ENCODE measurements at regions not wholly inside any gene's neighbourhood (a gene's known extent, or its start where the extent isn't known, plus 50 kb on each side); places are given as distances from the start of the nearest gene placed in this dataset.
"Not testable (repeated sequence)": the region's sequence is repeated elsewhere in the genome, so short reads cannot be mapped to it uniquely, and the experiment has no call there.

DNA sequence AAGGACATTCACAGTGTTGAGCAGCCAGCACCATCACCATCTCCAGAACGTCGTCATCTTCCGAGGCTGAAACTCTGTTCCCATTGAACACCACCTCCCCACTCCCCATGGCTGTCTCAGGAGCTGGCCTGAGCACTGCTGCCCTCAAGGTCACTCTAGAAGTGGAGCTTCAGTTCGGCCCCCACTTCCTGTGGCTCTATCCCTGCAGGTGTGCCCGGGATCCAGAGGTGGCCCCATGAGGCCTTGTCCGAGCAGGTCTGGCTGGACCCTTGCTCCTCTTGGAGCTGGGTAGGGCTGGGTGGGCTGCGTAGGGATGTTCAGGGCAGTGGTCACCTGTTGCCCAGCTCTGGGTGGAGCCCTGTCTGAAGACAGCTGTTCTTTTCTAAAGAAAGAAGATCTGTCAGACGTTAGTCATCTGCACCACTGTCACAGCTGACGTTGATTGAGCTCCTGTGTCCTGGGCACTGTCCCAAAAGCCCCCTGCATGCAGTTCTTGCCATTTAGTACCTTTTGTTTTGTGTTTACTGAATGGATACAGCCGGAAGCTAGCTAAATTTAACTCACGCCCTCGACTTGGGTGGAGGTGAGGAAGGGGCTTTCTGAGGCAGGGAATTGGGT is 75.5 kb upstream of the CLDN5 start:
- DNase-seq (ENCODE audit: low read depth, low spot score): no peak

DNA sequence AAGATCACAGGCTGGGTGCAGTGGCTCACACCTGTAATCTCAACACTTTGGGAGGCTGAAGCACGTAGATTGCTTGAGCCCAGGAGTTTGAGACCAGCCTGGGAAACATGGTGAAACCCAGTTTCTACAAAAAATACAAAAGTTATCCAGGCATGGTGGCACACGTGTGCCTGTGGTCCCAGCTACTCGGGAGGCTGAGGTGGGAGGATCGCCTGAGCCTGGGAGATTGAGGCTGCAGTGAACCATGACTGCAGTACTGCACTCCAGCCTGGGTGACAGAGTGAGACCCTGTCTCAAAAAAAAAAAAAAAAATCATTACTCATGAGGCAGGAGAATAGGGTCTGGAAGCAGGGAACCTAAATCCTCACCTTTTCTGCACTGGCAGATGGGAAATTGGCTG is 79.1 kb upstream of the CLDN5 start:
- not testable (repeated sequence) for DNase-seq (ENCODE audit: low read depth, low spot score)

DNA sequence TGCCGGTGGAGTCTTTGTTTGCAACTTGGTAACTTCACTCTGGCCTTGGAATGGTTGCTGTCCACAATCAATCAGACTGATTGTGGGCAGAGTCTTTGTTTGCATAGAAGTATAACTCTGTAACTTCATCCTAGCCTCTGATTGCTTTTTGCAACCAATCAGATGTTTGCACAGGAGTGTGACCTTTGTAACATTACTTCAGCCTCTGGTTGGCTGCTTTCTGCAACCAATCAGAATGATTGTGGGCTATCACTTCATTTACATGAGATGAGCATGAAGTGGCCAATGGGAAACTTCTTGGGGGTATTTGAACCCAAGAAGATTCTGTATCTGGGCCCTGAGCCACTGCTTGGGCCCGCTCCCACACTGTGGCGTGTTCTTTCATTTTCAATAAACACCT is 79.6 kb upstream of the CLDN5 start:
- DNase-seq (ENCODE audit: low read depth, low spot score): no peak

DNA sequence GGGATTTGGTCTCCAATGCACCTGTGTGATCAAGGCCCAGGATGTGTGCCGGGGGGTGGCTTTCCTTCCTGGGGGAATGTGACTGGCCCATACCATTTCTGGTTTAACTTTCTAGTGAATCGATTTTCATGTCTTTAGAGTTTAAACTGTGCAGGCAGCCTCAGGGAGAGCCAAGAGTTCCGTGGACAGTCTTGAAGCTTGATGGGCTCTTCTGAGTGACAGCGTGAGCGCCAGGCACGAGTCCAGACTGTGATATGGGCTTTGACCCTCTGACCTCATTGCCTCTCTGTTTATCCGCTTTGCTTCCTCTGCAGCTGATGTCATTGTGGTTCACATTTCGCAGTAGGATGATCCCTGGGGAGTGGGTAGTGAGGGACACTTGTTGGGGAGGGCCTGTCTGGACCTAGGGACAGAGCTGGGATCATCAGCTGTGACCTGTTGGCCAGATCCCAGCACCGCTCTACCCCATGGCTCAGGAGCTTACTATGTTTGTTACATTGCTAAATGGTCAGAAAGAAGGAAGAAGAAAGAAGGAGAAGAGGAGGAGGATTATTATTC is 80.6 kb upstream of the CLDN5 start:
- DNase-seq (ENCODE audit: low read depth, low spot score): no peak

DNA sequence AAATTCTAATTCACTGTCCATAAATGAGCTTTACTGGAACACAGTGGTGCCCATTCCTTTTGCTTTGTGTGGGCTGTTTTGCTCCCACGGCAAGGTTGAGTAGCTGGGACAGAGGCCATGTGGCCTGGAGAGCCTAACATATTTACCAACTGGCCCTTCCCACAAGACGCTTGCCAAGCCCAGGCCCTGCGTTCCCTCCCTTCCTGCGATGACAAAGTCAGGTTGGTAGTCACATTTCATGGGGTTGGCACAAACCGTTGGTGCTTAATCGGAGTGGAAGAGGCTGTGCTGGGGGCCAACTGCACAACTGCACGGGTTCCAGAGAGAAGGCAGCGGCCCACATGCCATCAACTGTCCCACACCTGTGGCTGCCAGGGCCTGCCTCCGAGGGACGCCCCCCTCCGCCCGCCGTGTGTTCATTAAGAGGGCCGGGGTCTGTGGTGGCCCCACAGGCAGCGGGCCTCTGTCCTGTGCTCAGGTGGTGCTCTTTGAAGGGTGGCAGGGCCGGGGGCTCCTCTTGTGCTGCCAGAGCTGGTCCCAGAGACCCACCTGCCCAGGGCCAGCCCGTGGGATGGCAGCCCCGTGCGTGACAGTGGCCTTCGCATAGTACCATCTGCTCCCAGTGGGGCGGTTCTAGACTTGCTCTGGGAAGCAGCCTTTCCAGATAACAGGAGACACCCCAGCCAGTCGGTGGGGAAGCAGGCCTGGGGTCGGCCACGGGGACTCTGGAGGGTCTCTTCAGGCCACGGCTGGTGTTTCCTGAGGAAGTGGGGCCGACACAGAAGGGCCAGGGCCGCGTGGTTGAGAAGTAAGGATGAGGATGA is 81.5 kb upstream of the CLDN5 start:
- no peak for DNase-seq (ENCODE audit: low read depth, low spot score)

DNA sequence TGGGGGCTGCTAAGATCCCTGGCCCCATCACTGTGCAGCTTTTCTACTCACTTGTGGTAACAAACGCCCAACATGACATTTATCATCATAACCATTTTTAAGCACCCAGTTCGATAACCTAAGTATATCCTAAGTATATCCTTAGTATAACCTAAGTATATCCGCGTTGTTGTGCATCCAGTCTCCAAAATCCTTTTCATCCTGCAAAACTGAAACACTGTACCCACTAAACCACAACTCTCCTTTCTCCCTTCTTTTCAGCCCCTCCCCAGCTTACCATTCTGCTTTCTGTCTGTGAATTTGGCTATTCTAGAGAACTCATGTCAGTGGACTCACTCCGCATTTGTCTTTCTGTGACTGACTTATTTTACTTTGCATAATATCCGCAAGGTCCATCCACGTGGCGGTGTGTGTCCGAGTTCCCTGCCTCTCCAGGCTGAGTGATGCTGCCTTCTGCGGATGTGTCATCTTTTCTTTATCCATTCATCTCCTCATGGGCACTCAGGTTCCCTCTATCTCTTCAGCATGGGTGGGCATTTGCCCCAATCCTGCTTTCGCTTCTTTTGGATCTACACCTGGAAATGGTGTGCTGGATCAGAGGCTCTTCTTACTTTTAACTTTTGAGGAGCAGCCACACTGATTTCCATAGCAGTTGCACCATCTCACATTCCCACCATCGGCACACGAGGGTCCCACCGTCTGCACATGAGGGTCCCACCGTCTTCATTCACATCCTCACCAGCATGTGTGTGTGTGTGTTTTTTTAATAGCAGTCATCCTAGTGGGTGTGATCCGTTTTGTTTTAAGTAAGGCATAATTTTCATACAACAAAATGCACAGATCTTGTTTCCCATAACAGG is 82.4 kb upstream of the CLDN5 start:
- no peak for DNase-seq (ENCODE audit: low read depth, low spot score)

DNA sequence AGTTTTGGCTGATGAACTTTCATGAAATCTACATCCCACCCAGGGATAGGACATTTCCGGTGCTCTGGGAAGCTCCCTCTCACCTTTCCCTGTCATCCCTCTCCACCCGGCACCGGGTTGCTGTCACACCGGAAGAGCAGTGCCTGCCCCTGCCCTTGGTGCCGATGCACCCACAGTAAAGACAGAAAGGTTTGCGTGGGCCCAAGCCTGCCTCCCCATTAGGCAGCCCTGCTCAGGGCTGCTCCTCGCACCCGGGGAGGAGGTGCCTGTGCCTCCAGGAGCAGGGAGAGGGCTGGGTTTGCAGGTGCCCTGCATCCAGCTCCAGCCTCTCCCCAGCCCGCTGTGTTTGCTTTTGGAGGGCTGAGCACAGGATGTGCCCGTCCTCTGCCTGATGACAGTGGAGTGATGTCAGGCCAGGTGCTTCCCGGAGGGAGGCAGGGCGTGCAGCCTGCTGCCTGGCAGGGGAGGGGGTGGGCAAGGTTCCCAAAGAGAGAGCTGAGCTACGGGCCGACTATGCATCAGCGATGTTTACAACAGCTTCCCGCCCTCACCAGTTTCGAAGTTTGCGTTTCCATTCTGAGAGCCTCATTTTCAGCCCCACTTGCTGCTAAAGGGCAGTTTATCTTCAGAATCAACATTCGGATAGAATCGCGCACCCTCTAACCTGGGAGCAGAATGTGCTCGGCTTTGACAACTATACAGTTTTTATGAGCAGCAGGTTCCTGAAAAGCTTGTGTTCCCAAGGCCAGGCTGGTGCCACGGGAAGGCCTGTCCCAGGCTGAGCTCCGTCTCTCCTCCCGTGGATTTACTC is 83.2 kb upstream of the CLDN5 start:
- no peak for DNase-seq (ENCODE audit: low read depth, low spot score)

DNA sequence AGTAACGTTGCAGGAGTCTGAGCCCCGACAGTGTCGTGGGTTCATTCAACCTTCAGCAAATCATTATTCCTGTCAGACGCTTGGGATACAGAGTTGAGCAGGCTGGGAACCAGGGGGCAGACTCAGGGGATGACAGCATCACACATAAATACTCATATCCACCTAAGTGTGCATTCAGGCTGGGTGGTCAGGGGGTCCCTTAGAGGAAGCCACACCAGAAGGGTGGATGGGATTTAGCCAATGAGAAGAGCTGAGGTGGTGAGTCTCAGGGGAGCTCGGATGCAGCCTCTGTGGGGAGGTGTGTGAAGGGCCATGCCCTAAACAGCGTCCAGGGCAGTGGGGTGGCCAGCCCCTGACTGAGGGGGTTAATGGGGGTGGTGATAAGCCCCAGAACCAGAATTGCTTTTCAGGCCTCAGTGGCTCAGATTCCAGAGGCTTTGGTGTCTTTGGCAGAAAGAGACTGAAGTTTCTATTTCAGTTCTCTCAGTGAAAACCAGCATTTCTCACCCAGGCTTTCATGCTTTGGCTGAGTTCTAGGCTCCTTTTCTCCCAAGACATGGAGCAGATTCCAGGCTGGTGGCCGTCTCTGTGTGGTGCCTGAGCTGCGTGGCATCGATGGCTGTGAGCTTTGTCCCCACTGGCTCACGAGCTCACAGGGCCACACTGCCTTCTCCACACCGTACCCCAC is 83.9 kb upstream of the CLDN5 start:
- no peak for DNase-seq (ENCODE audit: low read depth, low spot score)

DNA sequence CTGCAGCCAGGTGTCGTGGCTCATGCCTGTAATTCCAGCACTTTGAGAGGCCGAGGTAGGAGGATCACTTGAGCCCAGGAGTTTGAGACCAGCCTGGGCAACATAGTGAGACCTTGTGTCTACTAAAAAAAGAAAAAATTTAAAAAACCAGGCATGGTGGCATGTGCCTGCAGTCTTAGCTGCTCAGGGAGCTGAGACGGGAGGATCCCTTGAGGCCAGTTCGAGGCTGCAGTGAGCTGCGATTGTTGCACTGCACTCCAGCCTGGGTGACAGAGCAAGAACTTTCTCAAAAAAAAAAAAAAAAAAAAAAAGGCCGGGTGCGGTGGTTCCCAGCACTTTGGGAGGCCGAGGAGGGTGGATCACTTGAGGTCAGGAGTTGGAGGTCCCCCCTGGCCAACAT is 85.5 kb upstream of the CLDN5 start:
- not testable (repeated sequence) for DNase-seq (ENCODE audit: low read depth, low spot score)

DNA sequence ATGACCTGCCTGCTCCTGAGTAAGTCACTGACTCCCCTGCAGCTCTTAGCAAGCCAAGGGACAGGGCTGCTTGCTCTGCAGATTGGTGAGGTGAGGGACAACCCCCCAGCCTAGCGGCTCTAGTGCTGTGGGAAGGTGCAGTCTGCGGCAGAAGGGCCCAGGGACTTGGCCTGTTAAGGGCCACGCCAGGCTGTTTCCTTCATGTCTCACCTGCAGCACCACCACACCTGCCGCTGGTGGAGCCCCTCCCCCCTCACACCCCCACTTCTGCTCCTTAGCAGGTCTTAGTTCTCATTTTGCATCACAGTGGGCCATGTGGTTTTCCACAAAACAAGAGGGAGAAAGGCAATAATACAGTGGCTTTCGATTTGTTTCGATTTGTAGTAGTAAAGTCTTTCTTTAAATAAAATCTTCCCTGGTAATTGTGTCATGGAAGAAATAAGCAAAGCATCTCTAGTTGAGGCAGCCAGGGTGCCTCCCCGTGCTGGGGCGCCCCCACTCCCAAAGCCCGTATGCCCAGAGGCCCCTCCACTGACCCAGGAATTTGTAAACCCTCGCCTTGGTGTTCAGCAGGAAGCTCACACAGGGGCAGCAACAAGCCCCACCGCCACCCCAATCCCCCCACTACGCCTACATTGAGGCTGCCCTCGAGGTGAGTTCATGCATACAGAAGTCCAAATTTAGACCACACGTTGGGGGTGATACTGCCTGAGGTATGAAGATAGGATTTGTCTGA is 86.5 kb upstream of the CLDN5 start:
- DNase-seq (ENCODE audit: low read depth, low spot score): no peak

DNA sequence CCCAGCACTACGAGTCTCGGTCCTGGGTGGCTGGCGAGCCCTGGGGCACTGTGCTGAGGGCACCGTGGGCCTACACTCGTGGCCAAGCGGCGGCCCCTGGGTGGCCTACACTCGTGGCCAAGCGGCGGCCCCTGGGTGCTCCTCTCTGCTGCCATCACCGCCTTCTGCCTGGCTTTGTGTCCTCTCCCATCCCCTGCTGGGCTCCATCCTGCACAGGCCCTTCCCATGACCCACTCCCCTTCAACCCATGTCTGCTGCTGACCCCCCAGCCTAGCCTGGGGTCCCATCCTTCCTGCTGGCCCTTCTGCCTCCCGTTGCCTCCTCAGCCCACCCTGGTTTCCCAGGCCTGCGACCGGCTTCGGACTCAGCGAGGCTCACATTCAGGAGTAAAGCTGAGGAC is 87.4 kb upstream of the CLDN5 start:
- no peak for DNase-seq (ENCODE audit: low read depth, low spot score)

DNA sequence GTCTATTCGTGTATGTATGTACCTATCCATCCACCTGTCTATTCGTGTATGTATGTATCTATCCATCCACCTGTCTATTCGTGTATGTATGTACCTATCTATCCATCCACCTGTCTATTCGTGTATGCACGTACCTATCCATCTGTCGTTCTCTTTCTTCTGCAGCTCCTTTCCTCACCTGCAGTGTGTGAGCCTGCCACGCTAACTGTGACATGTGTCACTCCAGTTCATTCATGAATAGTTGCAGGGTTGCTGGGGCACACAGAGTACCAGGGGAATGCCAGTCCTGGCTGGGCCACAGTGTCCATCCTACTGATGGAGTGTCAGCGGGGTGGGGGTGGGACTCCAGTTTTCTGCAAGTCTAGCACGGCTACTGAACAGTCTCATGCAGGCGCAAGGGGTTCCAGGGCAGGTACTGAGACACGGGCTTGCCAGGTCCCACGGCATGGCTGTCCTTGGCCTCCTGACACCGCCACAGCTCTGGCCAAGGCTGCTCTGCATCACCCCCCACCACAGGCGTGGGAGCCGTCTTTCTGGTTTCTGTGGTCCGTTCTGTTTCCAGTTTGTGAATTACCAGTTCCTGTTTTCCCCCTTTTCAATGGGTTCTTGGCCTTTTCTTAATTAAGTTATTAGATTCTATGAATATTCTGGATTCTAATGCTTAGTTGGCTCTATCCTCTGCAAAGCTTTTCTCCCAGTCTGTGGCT is 88.8 kb upstream of the CLDN5 start:
- DNase-seq (ENCODE audit: low read depth, low spot score): no peak

DNA sequence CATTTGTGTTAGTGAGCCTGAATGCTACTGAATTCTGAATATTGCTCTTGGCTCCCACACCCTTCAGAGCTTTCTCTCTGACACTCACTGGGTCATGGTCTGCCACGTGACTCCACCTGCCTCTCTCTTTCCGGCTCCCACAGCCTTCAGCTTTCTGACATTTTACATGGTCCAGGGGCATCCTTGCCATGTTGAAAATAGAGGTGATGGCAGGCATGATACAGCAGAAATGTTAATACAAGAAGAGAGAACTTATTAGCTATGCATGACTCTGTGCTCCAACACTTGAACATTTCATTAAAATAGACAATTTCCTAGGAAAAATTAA is 90.3 kb upstream of the CLDN5 start:
- no peak for DNase-seq (ENCODE audit: low read depth, low spot score)

DNA sequence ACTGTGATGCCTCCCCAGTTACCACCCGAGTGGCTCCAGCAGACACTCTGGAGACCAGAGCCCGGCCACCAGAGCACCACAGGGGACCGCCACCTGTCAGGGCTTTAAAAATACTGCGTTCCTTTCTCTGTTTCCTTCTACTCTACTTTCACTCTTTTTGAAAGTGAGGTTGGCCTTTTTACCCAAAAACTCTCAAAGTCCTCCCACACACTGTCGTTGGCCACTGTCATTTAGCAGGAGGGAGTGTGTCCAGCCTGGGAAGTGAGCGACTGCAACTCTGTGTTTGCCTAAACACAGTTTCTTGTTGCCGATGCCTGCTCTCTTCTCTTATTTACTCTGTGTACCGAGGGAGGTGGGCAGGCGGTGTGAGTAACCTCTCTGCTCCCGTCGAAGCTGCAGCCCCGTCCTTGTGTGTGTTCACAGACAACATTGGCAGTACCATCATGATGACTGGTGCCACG is 90.8 kb upstream of the CLDN5 start:
- no peak for DNase-seq (ENCODE audit: low read depth, low spot score)

DNA sequence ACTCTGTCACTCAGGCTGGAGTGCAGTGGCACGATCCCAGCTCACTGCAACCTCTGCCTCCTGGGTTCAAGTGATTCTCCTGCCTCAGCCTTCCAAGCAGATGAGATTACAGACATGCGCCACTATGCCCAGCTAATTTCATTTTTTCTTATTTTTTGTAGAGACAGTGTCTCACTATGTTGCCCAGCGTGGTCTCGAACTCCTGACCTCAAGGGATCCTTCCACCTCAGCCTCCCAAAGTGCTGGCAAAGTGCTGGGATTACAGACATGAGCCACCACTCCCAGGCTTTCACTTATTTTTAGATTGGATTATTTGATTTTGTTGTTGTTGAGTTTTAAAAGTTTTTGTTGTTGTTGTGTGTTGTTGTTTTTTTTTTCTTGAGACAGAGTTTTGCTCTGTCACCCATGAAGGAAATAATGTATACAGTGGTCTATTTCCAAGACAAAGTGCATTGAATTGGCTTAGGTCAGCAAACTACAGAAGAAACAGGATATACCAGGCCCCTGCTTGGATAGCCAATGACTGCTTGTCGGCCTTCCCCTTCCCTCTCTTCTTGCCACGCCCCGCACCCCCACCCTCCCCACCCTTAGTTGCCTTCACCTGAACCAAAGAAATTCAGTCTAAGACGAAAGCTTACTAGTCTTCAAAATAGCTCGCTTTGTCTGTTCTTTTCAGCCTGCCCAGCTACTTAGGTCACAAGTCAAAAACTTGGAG is 91.8 kb upstream of the CLDN5 start:
- no peak for DNase-seq (ENCODE audit: low read depth, low spot score)

DNA sequence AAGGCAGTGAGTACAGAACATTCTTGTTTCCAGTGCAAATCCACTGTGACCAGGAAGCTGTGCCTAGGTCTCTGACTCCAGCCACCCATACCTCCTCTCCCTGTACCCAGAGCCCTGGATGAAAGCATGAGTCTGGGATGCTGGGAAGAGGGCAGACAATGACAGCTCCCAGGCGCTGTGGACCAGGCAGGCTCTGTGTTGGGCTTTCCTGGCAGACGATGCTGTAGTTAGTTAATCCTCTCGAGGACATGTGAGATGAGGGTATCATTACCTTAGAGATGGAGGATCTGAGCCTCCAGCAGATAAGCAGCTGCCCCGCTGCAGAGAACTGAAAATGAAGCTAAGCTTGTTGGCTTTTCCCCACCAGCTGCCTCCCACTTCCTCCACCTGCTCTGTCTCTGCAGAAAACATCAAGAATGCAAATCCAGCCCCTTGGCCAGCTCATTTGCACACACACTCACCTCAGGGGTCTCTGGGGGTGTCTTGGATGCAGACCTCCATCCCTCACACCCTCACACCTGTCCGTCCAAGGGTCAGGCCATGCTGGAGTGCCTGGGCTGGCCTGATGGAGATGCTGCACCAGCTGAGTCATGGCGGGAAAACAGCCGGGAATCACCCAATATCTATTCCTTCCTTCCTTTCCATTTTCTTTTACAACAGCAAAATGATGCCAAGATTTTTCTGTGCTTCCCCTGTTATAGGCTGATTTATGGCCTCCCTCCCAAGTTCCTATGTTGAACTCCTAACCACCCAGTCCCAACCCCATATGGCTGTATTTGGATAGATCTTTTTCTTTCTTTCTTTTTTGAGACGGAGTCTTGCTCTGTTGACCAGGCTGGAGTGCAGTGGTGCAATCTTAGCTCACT is 94.9 kb upstream of the SEPTIN5 start:
- DNase-seq (ENCODE audit: low read depth, low spot score): no peak

DNA sequence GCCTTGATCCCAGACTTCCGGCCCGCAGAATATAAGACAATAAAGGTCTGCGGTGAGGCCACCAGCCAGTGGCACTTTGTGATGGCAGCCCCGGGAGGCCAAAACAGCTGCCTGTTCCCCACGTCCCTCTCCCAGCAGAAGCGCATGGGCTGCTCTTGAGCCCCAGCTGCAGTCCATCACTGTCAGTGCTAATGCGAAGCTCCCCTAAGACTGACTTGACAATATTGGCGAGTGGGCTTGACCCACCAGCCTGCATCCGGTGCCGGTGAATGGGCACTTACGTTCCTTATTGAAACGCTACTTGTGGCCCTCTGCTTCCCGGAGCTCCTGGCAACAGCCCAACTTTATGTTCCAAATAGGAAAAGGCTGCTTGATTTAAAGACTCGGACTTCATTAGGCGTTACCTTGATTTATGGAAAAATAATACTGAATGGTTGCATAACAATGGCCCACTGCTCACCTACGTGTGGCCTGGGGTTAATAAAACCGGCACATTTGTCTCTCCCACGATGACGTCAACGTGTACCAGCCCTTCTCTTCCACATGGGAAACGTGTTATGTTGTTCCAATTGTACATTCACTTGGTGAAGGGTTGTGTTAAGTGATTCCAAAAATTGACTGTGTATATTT is 93.4 kb upstream of the SEPTIN5 start:
- no peak for DNase-seq (ENCODE audit: low read depth, low spot score)

All from activated naive CD8-positive, alpha-beta T cell treated with anti-CD3 and anti-CD28 coated beads, Interleukin-2, amount 50 U/mL, for 16 hours (primary cell).